ENCODE measurements at regions not wholly inside any gene's neighbourhood (a gene's known extent, or its start where the extent isn't known, plus 50 kb on each side); places are given as distances from the start of the nearest gene placed in this dataset.

GRCh38 chr6:113377362-113377942 lies 479.7 kb upstream of the MARCKS start:
- no peak overlapping the region for H3K27ac Mint-ChIP-seq
- peaks cover 35% of the 10 kb centered on the region for H3K4me1 Mint-ChIP-seq (ENCODE audit: unreplicated experiment)
- H3K27me3 Mint-ChIP-seq = no peaks in the 10 kb centered on the region
- H3K9me3 Mint-ChIP-seq = no peaks in the 10 kb centered on the region
- no peaks in the 10 kb centered on the region for H3K36me3 Mint-ChIP-seq
- DNase-seq (ENCODE audit: extremely low spot score, unreplicated experiment) = no peak
- H3K4me3 Mint-ChIP-seq = no peak overlapping the region
- TF ChIP-seq CTCF (conservative IDR thresholded peaks at IDR 0.05) = no peak

- Mint-ChIP-seq H3K4me3 (no peak overlapping the region), H3K27ac (no peak overlapping the region), H3K27me3 (no peaks in the 10 kb centered on the region), H3K4me1 (ENCODE audit: unreplicated experiment) (peaks cover 35% of the 10 kb centered on the region), H3K36me3 (no peaks in the 10 kb centered on the region), H3K9me3 (no peaks in the 10 kb centered on the region)
- no peak for TF ChIP-seq CTCF (conservative IDR thresholded peaks at IDR 0.05)
- no peak for DNase-seq (ENCODE audit: extremely low spot score, unreplicated experiment)
Observed at GRCh38 chr6:113380591-113380990, 476.6 kb upstream of the MARCKS start.

- no peak for DNase-seq (ENCODE audit: extremely low spot score, unreplicated experiment)
- peaks cover 31% of the 10 kb centered on the region for H3K4me1 Mint-ChIP-seq (ENCODE audit: unreplicated experiment)
- no peaks in the 10 kb centered on the region for H3K9me3 Mint-ChIP-seq
- no peak for TF ChIP-seq CTCF (conservative IDR thresholded peaks at IDR 0.05)
- H3K27me3 Mint-ChIP-seq = no peaks in the 10 kb centered on the region
- no peaks in the 10 kb centered on the region for H3K36me3 Mint-ChIP-seq
- H3K27ac Mint-ChIP-seq = no peak overlapping the region
- no peak overlapping the region for H3K4me3 Mint-ChIP-seq
Observed at GRCh38 chr6:113381232-113381631, 475.9 kb upstream of the MARCKS start.

GRCh38 chr6:113381959-113382358 lies 475.2 kb upstream of the MARCKS start:
- Mint-ChIP-seq H3K36me3 (no peaks in the 10 kb centered on the region), H3K4me1 (ENCODE audit: unreplicated experiment) (peaks cover 24% of the 10 kb centered on the region), H3K27me3 (no peaks in the 10 kb centered on the region), H3K9me3 (no peaks in the 10 kb centered on the region), H3K4me3 (no peak overlapping the region), H3K27ac (no peak overlapping the region)
- DNase-seq (ENCODE audit: extremely low spot score, unreplicated experiment) = no peak
- no peak for TF ChIP-seq CTCF (conservative IDR thresholded peaks at IDR 0.05)

GRCh38 chr6:113383701-113384100 lies 473.4 kb upstream of the MARCKS start:
- Mint-ChIP-seq H3K9me3 (no peaks in the 10 kb centered on the region), H3K36me3 (no peaks in the 10 kb centered on the region), H3K27me3 (no peaks in the 10 kb centered on the region), H3K27ac (no peak overlapping the region), H3K4me3 (no peak overlapping the region), H3K4me1 (ENCODE audit: unreplicated experiment) (peaks cover 7% of the 10 kb centered on the region)
- no peak for TF ChIP-seq CTCF (conservative IDR thresholded peaks at IDR 0.05)
- no peak for DNase-seq (ENCODE audit: extremely low spot score, unreplicated experiment)

GRCh38 chr6:113385020-113385431 lies 472.1 kb upstream of the MARCKS start:
- Mint-ChIP-seq H3K9me3 (no peaks in the 10 kb centered on the region), H3K27ac (no peak overlapping the region), H3K4me1 (ENCODE audit: unreplicated experiment) (no peaks in the 10 kb centered on the region), H3K36me3 (no peaks in the 10 kb centered on the region), H3K27me3 (no peaks in the 10 kb centered on the region), H3K4me3 (no peak overlapping the region)
- no peak for DNase-seq (ENCODE audit: extremely low spot score, unreplicated experiment)
- no peak for TF ChIP-seq CTCF (conservative IDR thresholded peaks at IDR 0.05)
